Trophoblast cell (in vitro differentiated cells and primary cell): ENCODE measurements at regions not wholly inside any gene's neighbourhood (a gene's known extent, or its start where the extent isn't known, plus 50 kb on each side); places are given as distances from the start of the nearest gene placed in this dataset.

ENCODE experiments used
- DNase-seq, 2 donors: peaks; one replicate each; pipeline ENCODE4 v3.0.0-alpha.2; 2016
- H2AFZ ChIP-seq: 2 replicates; pipeline ENCODE4 v1.6.1; 2013; ENCODE audit warnings: low read length, moderate library complexity, mild to moderate bottlenecking; ENCODE audit not compliant: insufficient read depth, poor library complexity
- H2AK5ac ChIP-seq: 2 replicates; pipeline ENCODE4 v1.6.1; 2013; ENCODE audit warnings: mild to moderate bottlenecking, low read length
- H2BK120ac ChIP-seq: 2 replicates; pipeline ENCODE4 v1.6.1; 2013; ENCODE audit warnings: low read length, mild to moderate bottlenecking, moderate library complexity; ENCODE audit not compliant: insufficient read depth, poor library complexity
- H2BK12ac ChIP-seq: 2 replicates; pipeline ENCODE4 v1.6.1; 2013; ENCODE audit warnings: mild to moderate bottlenecking, low read length, moderate library complexity
- H2BK5ac ChIP-seq: 2 replicates; pipeline ENCODE4 v1.6.1; 2013; ENCODE audit warnings: low read length, low read depth, moderate library complexity, mild to moderate bottlenecking; ENCODE audit not compliant: poor library complexity
- H3K14ac ChIP-seq: 2 replicates; pipeline ENCODE4 v1.6.1; 2013; ENCODE audit warnings: mild to moderate bottlenecking, low read length
- H3K18ac ChIP-seq: 2 replicates; pipeline ENCODE4 v1.6.1; 2013; ENCODE audit warnings: mild to moderate bottlenecking, low read length
- H3K23ac ChIP-seq: 2 replicates; pipeline ENCODE4 v1.6.1; 2013; ENCODE audit warnings: low read length
- H3K27ac ChIP-seq: 2 replicates; pipeline ENCODE4 v1.5.1; 2013; ENCODE audit warnings: low read depth, mild to moderate bottlenecking, inconsistent platforms, low read length, moderate library complexity
- H3K27me3 ChIP-seq: 2 replicates; pipeline ENCODE4 v1.6.1; 2013; ENCODE audit warnings: inconsistent platforms, mild to moderate bottlenecking, low read length, moderate library complexity; ENCODE audit not compliant: insufficient read depth
- H3K36me3 ChIP-seq, 2 experiments: 1 replicate in 1 of 2; 2 replicates in 1 of 2; pipeline ENCODE4 v1.6.1; 2013; ENCODE audit warnings: low read length in 2 of 2, mild to moderate bottlenecking in 2 of 2, moderate library complexity in 1 of 2; ENCODE audit not compliant: insufficient read depth in 2 of 2, control insufficient read depth in 1 of 2
- H3K4ac ChIP-seq: 2 replicates; pipeline ENCODE4 v1.6.1; 2013; ENCODE audit warnings: low read depth, mild to moderate bottlenecking, low read length, moderate library complexity
- H3K4me1 ChIP-seq, 2 experiments: 1 replicate in 1 of 2; 2 replicates in 1 of 2; pipeline ENCODE4 v1.6.1; 2013; ENCODE audit warnings: low read length in 2 of 2, mild to moderate bottlenecking in 2 of 2, moderate library complexity in 1 of 2; ENCODE audit not compliant: insufficient read depth in 2 of 2, control insufficient read depth in 1 of 2
- H3K4me2 ChIP-seq: 2 replicates; pipeline ENCODE4 v1.6.1; 2013; ENCODE audit warnings: inconsistent platforms, mild to moderate bottlenecking, low read length, moderate library complexity
- H3K4me3 ChIP-seq: 2 replicates; pipeline ENCODE4 v1.5.1; 2013; ENCODE audit warnings: mild to moderate bottlenecking, low read depth, low read length, inconsistent platforms
- H3K79me1 ChIP-seq: one replicate; pipeline ENCODE4 v1.6.1; 2013; ENCODE audit warnings: low read length
- H3K79me2 ChIP-seq: 2 replicates; pipeline ENCODE4 v1.6.1; 2013; ENCODE audit warnings: low read length, mild to moderate bottlenecking; ENCODE audit not compliant: control insufficient read depth, insufficient read depth, poor library complexity
- H3K9ac ChIP-seq: 2 replicates; pipeline ENCODE4 v1.6.1; 2013; ENCODE audit warnings: mild to moderate bottlenecking, low read length
- H3K9me3 ChIP-seq: 2 replicates; pipeline ENCODE4 v1.6.1; 2013; ENCODE audit warnings: low read depth, mild to moderate bottlenecking, control low read depth, inconsistent platforms, low read length; ENCODE audit not compliant: insufficient read depth
- H4K12ac ChIP-seq: 2 replicates; pipeline ENCODE4 v1.6.1; 2013; ENCODE audit warnings: low read depth, mild to moderate bottlenecking, low read length, moderate library complexity
- H4K8ac ChIP-seq: 2 replicates; pipeline ENCODE4 v1.6.1; 2013; ENCODE audit warnings: low read depth, mild to moderate bottlenecking, low read length, moderate library complexity
- H4K91ac ChIP-seq: one replicate; pipeline ENCODE4 v1.6.1; 2013; ENCODE audit warnings: low read depth, mild to moderate bottlenecking, low read length, moderate library complexity
- WGBS: extraction: QIAGEN DNeasy Blood & Tissue Kit; methylation state at CpG from one replicate; pipeline ENCODE4 v1.1.7; 2013; ENCODE audit warnings: missing lambda C conversion rate; ENCODE audit not compliant: insufficient read length, insufficient coverage; ENCODE audit errors: extremely low coverage; 5-methylcytosine and 5-hydroxymethylcytosine counted together

DNA sequence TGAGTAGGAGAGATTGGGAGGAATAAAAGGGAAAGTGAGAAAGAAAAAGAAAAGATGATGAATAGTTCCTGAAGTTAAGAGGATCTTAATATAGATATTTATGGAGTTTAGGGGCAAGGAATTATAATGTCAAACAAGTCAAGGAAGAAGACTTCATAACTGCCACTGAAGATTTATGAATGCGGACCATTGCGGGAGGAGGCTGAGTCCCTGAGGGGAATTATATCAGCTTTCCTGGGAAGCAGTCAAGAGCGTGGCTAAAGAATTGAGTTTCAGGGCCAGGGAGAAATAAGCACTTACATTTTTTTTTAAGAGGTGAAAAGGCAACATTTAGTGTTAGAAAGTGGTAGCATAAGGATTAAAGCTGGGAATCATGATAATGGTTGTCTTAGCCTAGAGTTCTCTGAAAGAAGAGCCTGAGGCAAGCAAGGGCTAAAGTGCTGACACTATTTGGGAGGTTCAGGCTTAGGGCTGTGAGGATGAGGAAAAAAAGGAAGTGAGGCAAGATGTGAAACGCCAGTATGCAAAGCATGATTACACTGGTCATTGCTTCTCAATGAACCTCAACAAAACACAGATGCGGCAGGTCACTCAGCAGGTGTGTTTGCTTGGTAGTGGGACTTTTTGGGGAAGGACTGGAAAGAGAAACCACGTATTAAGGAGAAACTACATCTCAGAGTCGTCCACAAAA lies 217.1 kb downstream of the SLC4A3 start:
- Histone ChIP-seq H3K27me3 (no peaks in the 10 kb centered on the region), H2BK120ac (no peak overlapping the region), H3K9me3 (no peaks in the 10 kb centered on the region), H2AFZ (no peak overlapping the region), H3K18ac (no peak overlapping the region), H3K27ac (no peak overlapping the region), H2AK5ac (no peak overlapping the region), H3K36me3 (no peaks in the 10 kb centered on the region), H4K91ac (no peak overlapping the region), H4K12ac (no peak overlapping the region), H2BK12ac (no peak overlapping the region), H4K8ac (no peak overlapping the region), H3K9ac (no peak overlapping the region), H3K4ac (no peak overlapping the region), H3K4me2 (no peak overlapping the region), H3K14ac (no peak overlapping the region), H2BK5ac (no peak overlapping the region), H3K4me1 (peaks cover 0 to 3% of the 10 kb centered on the region in 2 experiments), H3K79me1 (no peaks in the 10 kb centered on the region), H3K23ac (no peak overlapping the region), H3K4me3 (no peak overlapping the region), H3K79me2 (no peaks in the 10 kb centered on the region)
- WGBS: no CpG with 5 or more reads among the region's 7 CpGs
- no peak for DNase-seq

DNA sequence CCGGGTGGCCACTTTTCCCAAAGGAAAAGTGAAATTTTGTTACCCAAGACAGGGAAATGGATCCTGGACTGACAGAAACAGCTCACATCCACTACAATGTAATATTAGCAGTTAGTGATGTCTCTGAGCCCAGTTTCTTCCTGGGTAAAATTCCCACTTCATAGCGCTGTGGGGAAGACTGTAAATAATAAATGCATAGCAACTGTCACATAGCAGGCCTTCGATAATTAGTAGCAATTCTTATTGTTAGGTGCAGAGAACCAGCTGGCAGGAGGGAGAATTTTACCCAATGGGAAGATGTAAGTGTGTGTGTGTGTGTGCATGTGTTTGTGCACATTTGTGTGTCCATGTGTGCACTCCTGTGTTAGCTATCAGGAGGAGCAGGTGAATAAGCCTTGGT lies 221.5 kb downstream of the SLC4A3 start:
- Histone ChIP-seq H3K9me3 (no peaks in the 10 kb centered on the region), H3K9ac (no peak overlapping the region), H3K4me2 (no peak overlapping the region), H3K23ac (no peak overlapping the region), H3K36me3 (no peaks in the 10 kb centered on the region), H3K14ac (no peak overlapping the region), H3K79me2 (no peaks in the 10 kb centered on the region), H2AK5ac (no peak overlapping the region), H4K91ac (no peak overlapping the region), H3K18ac (no peak overlapping the region), H3K27me3 (no peaks in the 10 kb centered on the region), H3K4me1 (no peaks in the 10 kb centered on the region), H2BK12ac (no peak overlapping the region), H4K12ac (no peak overlapping the region), H3K4me3 (no peak overlapping the region), H3K4ac (no peak overlapping the region), H3K27ac (no peak overlapping the region), H3K79me1 (no peaks in the 10 kb centered on the region), H2AFZ (no peak overlapping the region), H2BK120ac (no peak overlapping the region), H2BK5ac (no peak overlapping the region), H4K8ac (no peak overlapping the region)
- no CpG with 5 or more reads among the region's 3 CpGs for WGBS
- DNase-seq: no peak

DNA sequence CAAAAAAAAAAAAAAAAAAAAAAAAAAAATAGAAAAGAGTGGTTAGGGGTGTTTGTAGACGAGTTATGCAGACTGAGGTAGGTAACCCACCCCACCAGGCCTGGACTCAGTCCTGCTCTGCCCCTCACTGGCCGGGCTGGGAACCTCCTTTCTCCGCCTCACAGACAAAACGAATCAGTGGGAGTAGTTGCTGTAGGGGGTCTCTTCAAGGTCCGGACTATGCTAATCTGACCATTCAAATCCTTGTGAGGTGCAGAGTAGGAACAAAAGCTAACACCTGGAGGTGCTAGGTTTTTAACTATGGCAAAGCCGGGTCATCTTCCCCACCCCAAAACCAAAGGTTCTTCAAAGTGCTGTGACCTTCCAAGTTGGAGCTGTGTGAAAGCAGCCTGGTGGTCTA lies 223.7 kb downstream of the SLC4A3 start:
- Histone ChIP-seq H3K36me3 (no peaks in the 10 kb centered on the region), H3K79me1 (no peaks in the 10 kb centered on the region), H3K9ac (no peak overlapping the region), H3K4ac (no peak overlapping the region), H3K9me3 (no peaks in the 10 kb centered on the region), H3K79me2 (no peaks in the 10 kb centered on the region), H2AK5ac (no peak overlapping the region), H3K4me3 (no peak overlapping the region), H2BK120ac (no peak overlapping the region), H3K23ac (no peak overlapping the region), H3K18ac (no peak overlapping the region), H2BK5ac (no peak overlapping the region), H4K12ac (no peak overlapping the region), H3K27me3 (no peaks in the 10 kb centered on the region), H3K14ac (no peak overlapping the region), H4K8ac (no peak overlapping the region), H2BK12ac (no peak overlapping the region), H3K4me2 (no peak overlapping the region), H3K27ac (no peak overlapping the region), H3K4me1 (no peaks in the 10 kb centered on the region), H2AFZ (no peak overlapping the region), H4K91ac (no peak overlapping the region)
- no CpG with 5 or more reads among the region's 6 CpGs for WGBS
- DNase-seq: no peak

DNA sequence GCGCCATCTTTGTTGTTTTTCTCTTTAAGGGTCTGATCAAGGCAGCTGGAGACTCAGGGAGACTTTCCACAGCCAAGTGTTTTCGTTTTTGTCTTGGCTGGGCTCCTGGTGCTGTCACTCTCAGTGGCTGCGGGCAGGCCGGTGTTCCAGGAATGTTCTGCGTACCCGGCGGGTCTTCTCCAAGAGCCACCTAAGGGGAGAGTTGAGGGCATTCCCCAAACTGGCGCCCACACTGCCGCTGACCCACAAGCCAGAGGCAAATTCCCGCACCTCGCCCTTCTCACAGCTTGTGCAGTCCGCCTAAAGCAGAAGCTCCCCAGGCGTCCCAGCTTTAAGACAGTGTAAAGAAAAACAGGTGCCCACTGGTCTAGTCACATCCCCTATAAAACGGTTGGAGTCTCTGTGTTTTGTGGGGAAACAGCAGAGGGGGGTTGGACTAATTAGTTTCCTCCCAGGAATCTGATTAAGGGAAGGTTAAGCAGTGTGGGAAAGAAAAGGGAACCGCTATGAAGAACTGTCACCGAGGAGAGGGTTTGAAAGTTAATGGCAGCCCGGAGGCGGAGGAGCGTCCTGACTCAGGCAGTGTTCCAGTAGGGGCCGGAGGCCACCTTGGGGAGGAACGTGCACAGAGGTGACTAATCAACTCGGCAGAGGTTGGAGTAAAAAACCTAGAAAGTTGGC lies 224.5 kb downstream of the SLC4A3 start:
- Histone ChIP-seq H4K91ac (no peak overlapping the region), H3K79me1 (no peaks in the 10 kb centered on the region), H2BK5ac (no peak overlapping the region), H2BK12ac (no peak overlapping the region), H3K36me3 (no peaks in the 10 kb centered on the region), H3K18ac (no peak overlapping the region), H3K14ac (no peak overlapping the region), H3K9me3 (peaks cover 2% of the 10 kb centered on the region), H4K12ac (no peak overlapping the region), H2AFZ (no peak overlapping the region), H3K4ac (no peak overlapping the region), H2BK120ac (no peak overlapping the region), H3K27me3 (no peaks in the 10 kb centered on the region), H3K27ac (no peak overlapping the region), H3K9ac (no peak overlapping the region), H3K4me3 (no peak overlapping the region), H4K8ac (no peak overlapping the region), H3K4me1 (no peaks in the 10 kb centered on the region), H2AK5ac (no peak overlapping the region), H3K23ac (no peak overlapping the region), H3K79me2 (no peaks in the 10 kb centered on the region), H3K4me2 (no peak overlapping the region)
- DNase-seq: peak; percentile 94 to 96
- WGBS: no CpG with 5 or more reads among the region's 22 CpGs
